H1 (cell line): ENCODE measurements at regions not wholly inside any gene's neighbourhood (a gene's known extent, or its start where the extent isn't known, plus 50 kb on each side); places are given as distances from the start of the nearest gene placed in this dataset.

Experiments
- CTCF ChIA-PET: fragments of 300-600 bp; sonication (Branson Sonifier 250); formaldehyde crosslinking; loops from one replicate; lab custom pipeline; 2021; ENCODE audit not compliant: partially characterized antibody; lab: Charles Lee
- POLR2A ChIA-PET: fragments of 300-600 bp; sonication (Branson Sonifier 250); formaldehyde crosslinking; loops from one replicate; lab custom pipeline; 2021; ENCODE audit warnings: inconsistent platforms; ENCODE audit not compliant: partially characterized antibody; lab: Charles Lee
- DNase-seq, 2 experiments: peaks; one replicate each; pipeline versions ENCODE4 v3.0.0 to v3.0.0-alpha.2; 2010 to 2022; ENCODE audit warnings: low spot score in 2 of 2, low read depth in 1 of 2, mixed read lengths in 1 of 2
- FAIRE-seq: peaks from 2 replicates; lab custom pipeline; 2011; peaks lifted over from hg19 to GRCh38; lab: Jason Lieb, UNC
- H2AFZ ChIP-seq: 2 replicates; pipeline ENCODE4 v1.8.1; 2012; ENCODE audit warnings: low read length, inconsistent platforms
- H2AK5ac ChIP-seq: 2 replicates; pipeline ENCODE4 v1.6.1; 2013; ENCODE audit warnings: low read depth, low read length
- H2BK120ac ChIP-seq: replicated peaks from 2 replicates; pipeline ENCODE3; 2013; ENCODE audit warnings: low read depth, low read length, inconsistent platforms
- H2BK12ac ChIP-seq: 2 replicates; pipeline ENCODE4 v1.6.1; 2013; ENCODE audit warnings: low read depth, low read length
- H2BK15ac ChIP-seq: 2 replicates; pipeline ENCODE4 v1.6.1; 2013; ENCODE audit warnings: low read length
- H2BK20ac ChIP-seq: 2 replicates; pipeline ENCODE4 v1.6.1; 2013; ENCODE audit warnings: low read length
- H2BK5ac ChIP-seq: 2 replicates; pipeline ENCODE4 v1.6.1; 2013; ENCODE audit warnings: low read depth, low read length
- H3K14ac ChIP-seq: 2 replicates; pipeline ENCODE4 v1.6.1; 2013; ENCODE audit warnings: inconsistent platforms; ENCODE audit not compliant: insufficient read length
- H3K18ac ChIP-seq: 2 replicates; pipeline ENCODE4 v1.6.1; 2013; ENCODE audit warnings: low read length; ENCODE audit errors: extremely low read depth
- H3K23ac ChIP-seq: 2 replicates; pipeline ENCODE4 v1.6.1; 2013; ENCODE audit warnings: inconsistent platforms; ENCODE audit not compliant: insufficient read length
- H3K23me2 ChIP-seq: 2 replicates; pipeline ENCODE4 v1.6.1; 2013; ENCODE audit warnings: low read depth, low read length
- H3K27ac ChIP-seq: 2 replicates; pipeline ENCODE4 v1.6.1; 2011; ENCODE audit warnings: low read depth, low read length, inconsistent platforms
- H3K27me3 ChIP-seq, 4 experiments: replicated peaks in 1 of 4; 1 replicate in 1 of 4; 2 replicates in 3 of 4; pipeline versions ENCODE4 v1.6.1 to v1.8.1; 2011 to 2013; ENCODE audit warnings: low read length in 3 of 4, mild to moderate bottlenecking in 3 of 4, inconsistent platforms in 2 of 4, mixed read lengths in 2 of 4, moderate library complexity in 1 of 4; ENCODE audit not compliant: control insufficient read depth in 3 of 4, insufficient read depth in 3 of 4; ENCODE audit errors: extremely low read depth in 1 of 4
- H3K36me3 ChIP-seq, 4 experiments: 2 replicates each; pipeline versions ENCODE4 v1.6.1 to v1.8.1; 2011 to 2013; ENCODE audit warnings: mild to moderate bottlenecking in 4 of 4, low read length in 3 of 4, moderate library complexity in 2 of 4, control low read depth in 1 of 4, inconsistent platforms in 1 of 4; ENCODE audit not compliant: insufficient read depth in 4 of 4, control insufficient read depth in 2 of 4
- H3K4ac ChIP-seq: replicated peaks from 2 replicates; pipeline ENCODE3; 2013; ENCODE audit warnings: low read length, low read depth, mixed read lengths, inconsistent platforms; ENCODE audit not compliant: insufficient read length
- H3K4me1 ChIP-seq, 4 experiments: replicated peaks in 1 of 4; 1 replicate in 1 of 4; 2 replicates in 3 of 4; pipeline versions ENCODE4 v1.6.1 to v1.8.1; 2011 to 2013; ENCODE audit warnings: low read length in 3 of 4, inconsistent platforms in 2 of 4, mixed read lengths in 1 of 4; ENCODE audit not compliant: insufficient read depth in 4 of 4, control insufficient read depth in 3 of 4
- H3K4me2 ChIP-seq, 2 experiments: 2 replicates each; pipeline versions ENCODE4 v1.6.1 to v1.8.1; 2011 to 2013; ENCODE audit warnings: low read depth in 2 of 2, low read length in 2 of 2, control low read depth in 1 of 2, inconsistent platforms in 1 of 2, mild to moderate bottlenecking in 1 of 2; ENCODE audit not compliant: insufficient read depth in 1 of 2
- H3K4me3 ChIP-seq, 4 experiments: fragments of 200-600, 300-600 bp in 1 of 4; sonication (generic), shearing (Covaris generic), sonication (Bioruptor Twin) in 1 of 4; 2 replicates each; pipeline versions ENCODE4 v1.5.1 to v1.8.1; 2011 to 2016; ENCODE audit warnings: low read length in 4 of 4, low read depth in 3 of 4, control low read depth in 2 of 4, inconsistent platforms in 2 of 4, mild to moderate bottlenecking in 2 of 4, mixed read lengths in 1 of 4, moderate library complexity in 1 of 4; ENCODE audit not compliant: insufficient read depth in 2 of 4; ENCODE audit errors: extremely low read depth in 1 of 4
- H3K56ac ChIP-seq: replicated peaks from 2 replicates; pipeline ENCODE3; 2013; ENCODE audit warnings: low read depth, mild to moderate bottlenecking, mixed read lengths, low read length, inconsistent platforms; ENCODE audit not compliant: insufficient read length
- H3K79me1 ChIP-seq: 2 replicates; pipeline ENCODE4 v1.6.1; 2013; ENCODE audit warnings: low read depth, low read length, control low read depth
- H3K79me2 ChIP-seq, 2 experiments: 2 replicates each; pipeline versions ENCODE4 v1.6.1 to v1.8.1; 2012 to 2013; ENCODE audit warnings: low read length in 2 of 2, mild to moderate bottlenecking in 2 of 2, inconsistent platforms in 1 of 2; ENCODE audit not compliant: insufficient read depth in 2 of 2, control insufficient read depth in 1 of 2
- H3K9ac ChIP-seq, 4 experiments: replicated peaks in 1 of 4; 1 replicate in 1 of 4; 2 replicates in 3 of 4; pipeline versions ENCODE4 v1.6.1 to v1.8.1; 2011 to 2013; ENCODE audit warnings: low read depth in 3 of 4, low read length in 3 of 4, control low read depth in 2 of 4, mild to moderate bottlenecking in 2 of 4, moderate library complexity in 2 of 4, inconsistent platforms in 1 of 4; ENCODE audit errors: extremely low read depth in 1 of 4
- H3K9me3 ChIP-seq, 2 experiments: 2 replicates each; pipeline versions ENCODE4 v1.6.1 to v1.8.1; 2012 to 2013; ENCODE audit warnings: mild to moderate bottlenecking in 2 of 2, moderate library complexity in 2 of 2, control low read depth in 1 of 2, inconsistent platforms in 1 of 2, low read depth in 1 of 2, low read length in 1 of 2, mixed read lengths in 1 of 2; ENCODE audit not compliant: insufficient read depth in 2 of 2
- H4K20me1 ChIP-seq, 2 experiments: replicated peaks in 1 of 2; 2 replicates each; pipeline versions ENCODE3 to v1.8.1; 2011 to 2013; ENCODE audit warnings: inconsistent platforms in 2 of 2, low read length in 2 of 2, mild to moderate bottlenecking in 1 of 2; ENCODE audit not compliant: insufficient read depth in 2 of 2, control insufficient read depth in 1 of 2
- H4K5ac ChIP-seq: 2 replicates; pipeline ENCODE4 v1.6.1; 2013; ENCODE audit warnings: low read length, low read depth, mixed read lengths, inconsistent platforms; ENCODE audit not compliant: insufficient read length
- H4K8ac ChIP-seq: 2 replicates; pipeline ENCODE4 v1.8.0; 2013; ENCODE audit warnings: mild to moderate bottlenecking, moderate library complexity, low read length, inconsistent platforms; ENCODE audit not compliant: insufficient read depth; ENCODE audit errors: extremely low read depth
- H4K91ac ChIP-seq: replicated peaks from 2 replicates; pipeline ENCODE3; 2013; ENCODE audit warnings: low read length, mixed read lengths, inconsistent platforms; ENCODE audit not compliant: insufficient read length
- CTBP2 ChIP-seq: IDR thresholded peaks from 2 replicates; pipeline ENCODE4 v1.7.0; 2011; ENCODE audit warnings: borderline replicate concordance, mild to moderate bottlenecking, moderate library complexity, mixed read lengths, low read length; ENCODE audit not compliant: insufficient read depth, insufficient read length
- RFX5 ChIP-seq: IDR thresholded peaks from 2 replicates; pipeline ENCODE4 v1.6.1; 2011; ENCODE audit warnings: low read depth, low read length, improper control_type of control experiment, borderline replicate concordance
- SP1 ChIP-seq: IDR thresholded peaks from 2 replicates; pipeline ENCODE4 v1.6.1; 2011; ENCODE audit warnings: low read depth, low read length
- SP4 ChIP-seq: IDR thresholded peaks from 2 replicates; pipeline ENCODE4 v1.6.1; 2012; ENCODE audit warnings: low read length, inconsistent platforms
- SRF ChIP-seq: IDR thresholded peaks from 2 replicates; pipeline ENCODE4 v1.6.1; 2011; ENCODE audit warnings: mild to moderate bottlenecking, low read depth, low read length, moderate library complexity
- SUZ12 ChIP-seq: fragments of 200-600 bp; sonication (generic); IDR thresholded peaks from 2 replicates; pipeline ENCODE4 v1.6.1; 2012; ENCODE audit warnings: mild to moderate bottlenecking, inconsistent platforms, low read length, moderate library complexity, mixed read lengths
- TBP ChIP-seq: IDR thresholded peaks from 2 replicates; pipeline ENCODE4 v1.6.1; 2011; ENCODE audit warnings: low read depth, low read length, improper control_type of control experiment
- TCF12 ChIP-seq: IDR thresholded peaks from 2 replicates; pipeline ENCODE4 v1.6.1; 2011; ENCODE audit warnings: low read depth, mild to moderate bottlenecking, low read length
- WGBS, 2 experiments: shearing (Covaris generic) in 1 of 2; methylation state at CpG; one replicate each; pipeline versions ENCODE4 v1.1.6 to v1.1.7; 2013 to 2015; ENCODE audit warnings: low lambda C conversion rate in 2 of 2, mixed read lengths in 2 of 2, inconsistent platforms in 1 of 2, low coverage in 1 of 2, missing lambda C conversion rate in 1 of 2; ENCODE audit not compliant: insufficient replicate concordance in 2 of 2, insufficient coverage in 1 of 2, insufficient read length in 1 of 2; ENCODE audit errors: extremely low coverage in 1 of 2, missing lambda C conversion rate in 1 of 2; 5-methylcytosine and 5-hydroxymethylcytosine counted together

GRCh38 chr13:19062801-19063200 lies 118.8 kb downstream of the TUBA3C start:
- Histone ChIP-seq H3K4me1 (no peaks in the 10 kb centered on the region), H3K9ac (no peak overlapping the region), H2BK120ac (no peak overlapping the region), H4K20me1 (no peaks in the 10 kb centered on the region), H2AK5ac (no peak overlapping the region), H3K79me1 (no peaks in the 10 kb centered on the region), H2BK20ac (no peak overlapping the region), H3K36me3 (no peaks in the 10 kb centered on the region), H3K4ac (no peak overlapping the region), H3K23ac (no peak overlapping the region), H3K23me2 (peaks cover under 1% of the 10 kb centered on the region; the same call in 1 of the 2 replicates), H3K4me3 (no peak overlapping the region), H4K8ac (no peak overlapping the region), H2BK15ac (no peak overlapping the region), H3K27ac (no peak overlapping the region), H3K4me2 (no peak overlapping the region), H4K5ac (no peak overlapping the region), H3K18ac (no peak overlapping the region), H2BK5ac (no peak overlapping the region), H3K56ac (no peak overlapping the region), H3K14ac (no peak overlapping the region), H3K9me3 (peaks cover 73 to 81% of the 10 kb centered on the region in 2 experiments), H2BK12ac (no peak overlapping the region), H3K27me3 (no peaks in the 10 kb centered on the region), H4K91ac (no peak overlapping the region), H3K79me2 (no peaks in the 10 kb centered on the region), H2AFZ (no peak overlapping the region)
- WGBS, 2 experiments, result 78% methylated on average over 4 of the region's 4 CpGs; no CpG with 5 or more reads in 1 of the 2 experiments
- ChIA-PET POLR2A (no interaction called here), CTCF (interaction anchor here (0.8 kb wide), 1 partner anchor 63 kb away, joined by 3 read pairs; no protein-coding TSS in a partner anchor)
- no peak for FAIRE-seq
- TF ChIP-seq SP1, result no peak
- TF ChIP-seq SUZ12, result no peak
- no peak for TF ChIP-seq RFX5
- TF ChIP-seq TCF12, result no peak
- TF ChIP-seq SRF, result no peak
- no peak for TF ChIP-seq SP4
- TF ChIP-seq CTBP2, result no peak
- no peak for TF ChIP-seq TBP
- no peak for DNase-seq
